ENCODE measurements at regions not wholly inside any gene's neighbourhood (a gene's known extent, or its start where the extent isn't known, plus 50 kb on each side); places are given as distances from the start of the nearest gene placed in this dataset.

DNA sequence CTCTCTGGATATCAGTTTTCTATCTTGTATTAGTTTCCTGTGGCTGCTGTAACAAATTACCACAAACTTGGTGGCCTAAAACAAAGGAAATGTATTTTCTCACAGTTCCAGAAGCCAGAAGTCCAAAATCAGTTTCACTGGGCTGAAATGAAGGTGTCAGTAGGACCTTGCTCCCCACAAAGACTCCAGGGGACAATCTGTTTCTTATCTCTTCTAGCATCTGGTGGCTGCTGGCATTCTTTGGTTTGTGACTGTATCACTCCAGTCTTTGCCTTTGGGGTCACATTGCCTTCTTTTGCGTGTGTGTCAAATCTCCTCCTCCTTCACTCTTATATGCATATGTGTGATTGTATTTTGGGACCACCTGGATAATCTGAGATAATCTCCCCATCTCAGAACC, 153.0 kb upstream of the PRPS1L1 start:
- Histone ChIP-seq H3K36me3 (ENCODE audit: control insufficient read depth in 2 of 3, insufficient read depth in 3 of 3, low read length in 3 of 3) (no peaks in the 10 kb centered on the region), H3K4me3 (ENCODE audit: low read length in 3 of 3) (no peak overlapping the region), H3K9me3 (ENCODE audit: control insufficient read depth in 2 of 3, insufficient read depth in 1 of 3, low read length in 3 of 3) (no peaks in the 10 kb centered on the region), H3K9ac (ENCODE audit: low read length in 3 of 3) (no peak overlapping the region), H3K27me3 (ENCODE audit: control insufficient read depth, insufficient read depth, low read length) (no peaks in the 10 kb centered on the region), H3K4me1 (ENCODE audit: control insufficient read depth in 2 of 3, insufficient read depth in 2 of 3, low read depth in 1 of 3, low read length in 3 of 3) (no peaks in the 10 kb centered on the region), H3K27ac (ENCODE audit: low read depth in 2 of 2, low read length in 2 of 2) (no peak overlapping the region)
- TF ChIP-seq CTCF (IDR thresholded peaks at IDR 0.05; ENCODE audit: borderline replicate concordance, extremely low read depth, insufficient read depth), result no peak
- DNase-seq, result no peak
- FAIRE-seq, result no peak
- intact Hi-C loops (cut with DNase I), result no loop called here

DNA sequence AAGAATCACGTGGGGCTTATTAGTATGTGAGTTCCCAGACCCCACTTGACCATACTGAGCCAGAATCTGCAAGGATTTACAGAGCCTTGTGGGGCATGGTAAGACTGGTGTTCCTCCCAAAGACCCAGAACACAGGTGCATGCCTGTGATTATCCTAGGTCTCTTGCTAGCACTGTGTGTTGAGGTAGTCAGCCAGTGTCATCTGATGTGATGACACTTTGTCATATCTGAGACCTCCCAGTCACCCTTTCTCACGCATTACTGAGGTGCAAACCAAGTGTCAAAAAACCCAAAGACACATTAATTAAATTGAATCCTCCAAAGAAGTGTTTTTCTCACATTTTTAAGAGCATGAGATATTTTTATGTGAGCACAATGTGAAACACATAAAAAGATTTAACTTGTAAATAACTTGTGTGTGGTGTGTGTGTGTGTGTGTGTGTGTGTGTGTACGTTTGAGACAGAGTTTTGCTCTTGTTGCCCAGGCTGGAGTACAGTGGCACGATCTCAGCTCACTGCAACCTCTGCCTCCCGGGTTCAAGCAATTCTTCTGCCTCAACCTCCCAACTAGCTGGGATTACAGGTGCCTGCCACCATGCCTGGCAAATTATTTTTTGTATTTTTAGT, 162.0 kb upstream of the PRPS1L1 start:
- Histone ChIP-seq H3K4me1 (ENCODE audit: control insufficient read depth in 2 of 3, insufficient read depth in 2 of 3, low read depth in 1 of 3, low read length in 3 of 3) (no peaks in the 10 kb centered on the region), H3K9ac (ENCODE audit: low read length in 3 of 3) (no peak overlapping the region), H3K9me3 (ENCODE audit: control insufficient read depth in 2 of 3, insufficient read depth in 1 of 3, low read length in 3 of 3) (no peaks in the 10 kb centered on the region), H3K27me3 (ENCODE audit: control insufficient read depth, insufficient read depth, low read length) (no peaks in the 10 kb centered on the region), H3K4me3 (ENCODE audit: low read length in 3 of 3) (no peak overlapping the region), H3K36me3 (ENCODE audit: control insufficient read depth in 2 of 3, insufficient read depth in 3 of 3, low read length in 3 of 3) (no peaks in the 10 kb centered on the region), H3K27ac (ENCODE audit: low read depth in 2 of 2, low read length in 2 of 2) (no peak overlapping the region)
- FAIRE-seq (no peak), DNase-seq (no peak)
- intact Hi-C loops (cut with DNase I), result no loop called here
- no peak for TF ChIP-seq CTCF (IDR thresholded peaks at IDR 0.05; ENCODE audit: borderline replicate concordance, extremely low read depth, insufficient read depth)

GRCh38 chr7:18191341-18191740, 163.7 kb upstream of the PRPS1L1 start:
- no peaks in the 10 kb centered on the region for H3K4me1 ChIP-seq (ENCODE audit: control insufficient read depth in 2 of 3, insufficient read depth in 2 of 3, low read depth in 1 of 3, low read length in 3 of 3)
- DNase-seq (no peak), FAIRE-seq (peak; percentile 63)
- no peak for TF ChIP-seq CTCF (IDR thresholded peaks at IDR 0.05; ENCODE audit: borderline replicate concordance, extremely low read depth, insufficient read depth)
- H3K4me3 ChIP-seq (ENCODE audit: low read length in 3 of 3), result no peak overlapping the region
- intact Hi-C loops (cut with DNase I), result no loop called here
- no peak overlapping the region for H3K9ac ChIP-seq (ENCODE audit: low read length in 3 of 3)
- no peak overlapping the region for H3K27ac ChIP-seq (ENCODE audit: low read depth in 2 of 2, low read length in 2 of 2)
- no peaks in the 10 kb centered on the region for H3K36me3 ChIP-seq (ENCODE audit: control insufficient read depth in 2 of 3, insufficient read depth in 3 of 3, low read length in 3 of 3)
- H3K27me3 ChIP-seq (ENCODE audit: control insufficient read depth, insufficient read depth, low read length), result no peaks in the 10 kb centered on the region
- no peaks in the 10 kb centered on the region for H3K9me3 ChIP-seq (ENCODE audit: control insufficient read depth in 2 of 3, insufficient read depth in 1 of 3, low read length in 3 of 3)

All from kidney (tissue), 13 donors.